OCI-LY1 (cell line): ENCODE measurements at regions not wholly inside any gene's neighbourhood (a gene's known extent, or its start where the extent isn't known, plus 50 kb on each side); places are given as distances from the start of the nearest gene placed in this dataset.

Experiments used
- CTCF ChIP-seq: fragments of 200-600 bp; sonication (generic), shearing (Covaris generic); IDR thresholded peaks from 2 replicates; pipeline ENCODE4 v1.5.1; 2017; ENCODE audit warnings: mild to moderate bottlenecking, antibody characterized with exemption, low read length, moderate library complexity, mixed read lengths
- EZH2 ChIP-seq: fragments of 200-600 bp; sonication (generic), shearing (Covaris generic); IDR thresholded peaks from 2 replicates; pipeline ENCODE4 v1.8.0; 2017; ENCODE audit warnings: borderline replicate concordance, mixed run types, mild to moderate bottlenecking, antibody characterized with exemption, low read length, moderate library complexity, mixed read lengths

- no peak for TF ChIP-seq CTCF
- TF ChIP-seq EZH2, result no peak
Observed at GRCh38 chr3:193910886-193911738, 224.8 kb upstream of the HES1 start.
